ENCODE measurements at regions not wholly inside any gene's neighbourhood (a gene's known extent, or its start where the extent isn't known, plus 50 kb on each side); places are given as distances from the start of the nearest gene placed in this dataset.
"Not testable (repeated sequence)": the region's sequence is repeated elsewhere in the genome, so short reads cannot be mapped to it uniquely, and the experiment has no call there.

DNA sequence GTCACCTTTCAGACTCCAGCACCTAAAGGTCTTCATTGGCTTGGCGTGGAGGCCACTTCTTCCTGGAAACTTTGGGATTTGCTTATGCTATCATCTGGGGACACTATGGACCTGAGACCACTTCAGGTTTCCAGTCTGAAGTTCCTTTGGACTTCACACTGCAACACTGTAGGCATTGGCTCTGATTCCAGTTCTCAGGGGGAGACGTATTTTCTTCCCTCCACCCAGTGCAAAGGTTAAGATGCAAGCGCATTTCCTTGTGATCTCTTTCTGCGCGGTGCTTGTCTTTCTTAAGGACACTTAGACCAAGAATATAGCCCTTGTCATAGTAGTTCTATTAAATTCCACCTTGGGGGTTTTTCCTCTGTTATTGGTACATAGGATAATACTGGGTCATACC, 299.8 kb downstream of the TSHZ3 start:
- intact Hi-C loops (cut with micrococcal nuclease), result no loop called here

DNA sequence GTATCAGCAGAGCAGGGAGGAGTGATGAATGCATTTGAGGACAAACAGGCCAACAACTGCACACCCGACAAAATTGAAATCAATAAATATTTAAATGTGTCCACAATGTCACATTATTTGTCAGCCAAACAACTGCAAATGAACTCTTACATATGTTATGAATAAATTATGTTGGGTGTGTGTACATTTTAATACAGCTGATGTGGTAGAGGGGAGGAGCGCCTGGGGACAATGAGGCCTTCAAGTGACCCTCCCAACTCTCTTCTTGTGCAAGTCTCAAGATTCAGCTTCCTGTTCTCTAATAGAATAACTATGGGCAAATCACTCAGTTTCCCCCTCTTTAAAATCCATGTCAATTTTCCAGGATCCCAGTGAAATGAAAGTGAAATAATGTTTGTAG, 303.2 kb downstream of the TSHZ3 start:
- intact Hi-C loops (cut with micrococcal nuclease), result no loop called here

- intact Hi-C loops (cut with micrococcal nuclease), result no loop called here
Measured at GRCh38 chr19:31041461-31041860, 307.8 kb downstream of the TSHZ3 start.

GRCh38 chr19:31039151-31039550, 310.1 kb downstream of the TSHZ3 start:
- intact Hi-C loops (cut with micrococcal nuclease), result no loop called here

DNA sequence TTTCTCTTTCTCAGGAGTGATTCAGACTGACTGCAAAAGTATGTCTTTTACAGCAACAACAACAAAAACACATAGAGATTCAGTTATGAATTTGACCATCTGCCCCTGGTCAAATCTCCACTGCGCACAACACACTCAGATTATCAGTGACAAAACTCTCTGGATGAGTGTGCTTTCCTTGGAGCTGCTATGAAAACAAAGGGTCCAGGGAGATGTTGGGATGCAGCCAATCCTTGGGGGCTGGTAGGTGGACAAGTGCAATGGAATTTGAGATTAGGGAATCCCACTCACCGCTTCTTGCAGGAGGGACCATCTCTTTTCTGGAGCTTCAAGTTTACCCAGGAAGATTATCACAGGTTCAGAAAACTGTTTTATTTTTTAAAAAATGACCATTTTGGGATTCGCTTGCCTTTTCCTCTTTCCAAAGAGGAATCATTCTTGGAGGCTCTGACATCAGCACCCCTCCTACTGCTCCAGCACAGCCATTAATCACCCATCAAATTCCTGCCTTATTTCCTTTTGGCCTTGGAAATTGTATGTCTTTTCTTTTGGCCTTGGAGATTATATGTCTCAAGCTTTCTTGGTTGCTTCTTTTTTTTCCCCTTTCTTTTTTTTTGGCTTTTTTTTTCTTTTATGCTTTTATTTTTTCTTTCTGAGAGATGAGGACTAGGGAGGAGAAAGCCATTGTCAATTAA, 311.8 kb downstream of the TSHZ3 start:
- intact Hi-C loops (cut with micrococcal nuclease), result no loop called here

GRCh38 chr19:31031455-31031854, 317.8 kb downstream of the TSHZ3 start:
- intact Hi-C loops (cut with micrococcal nuclease), result not testable (repeated sequence)

DNA sequence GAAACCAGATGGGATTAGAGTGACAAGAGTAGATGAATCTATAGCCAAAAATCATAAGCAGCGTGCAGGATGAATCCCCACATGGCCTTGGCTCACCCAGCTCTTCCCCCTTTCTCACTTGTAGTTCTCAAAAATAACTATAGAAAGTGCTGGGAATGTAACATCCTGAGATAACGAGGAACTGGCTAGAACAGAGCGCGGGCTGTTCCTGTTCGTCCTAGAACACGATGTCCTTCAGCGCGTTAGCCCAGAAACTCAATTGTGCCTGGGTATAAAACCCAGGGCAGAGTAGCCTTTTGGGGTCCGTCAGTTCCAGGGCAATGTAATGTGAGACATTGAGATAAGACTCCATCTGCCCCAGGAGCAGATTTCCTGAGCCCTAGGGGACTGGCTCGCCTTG, 326.2 kb downstream of the TSHZ3 start:
- intact Hi-C loops (cut with micrococcal nuclease), result no loop called here

- intact Hi-C loops (cut with micrococcal nuclease), result no loop called here
Measured at GRCh38 chr19:31018936-31019335, 330.3 kb downstream of the TSHZ3 start.

GRCh38 chr19:31015778-31016177, 333.5 kb downstream of the TSHZ3 start:
- intact Hi-C loops (cut with micrococcal nuclease), result no loop called here

GRCh38 chr19:31014668-31015067, 334.6 kb downstream of the TSHZ3 start:
- intact Hi-C loops (cut with micrococcal nuclease), result no loop called here

DNA sequence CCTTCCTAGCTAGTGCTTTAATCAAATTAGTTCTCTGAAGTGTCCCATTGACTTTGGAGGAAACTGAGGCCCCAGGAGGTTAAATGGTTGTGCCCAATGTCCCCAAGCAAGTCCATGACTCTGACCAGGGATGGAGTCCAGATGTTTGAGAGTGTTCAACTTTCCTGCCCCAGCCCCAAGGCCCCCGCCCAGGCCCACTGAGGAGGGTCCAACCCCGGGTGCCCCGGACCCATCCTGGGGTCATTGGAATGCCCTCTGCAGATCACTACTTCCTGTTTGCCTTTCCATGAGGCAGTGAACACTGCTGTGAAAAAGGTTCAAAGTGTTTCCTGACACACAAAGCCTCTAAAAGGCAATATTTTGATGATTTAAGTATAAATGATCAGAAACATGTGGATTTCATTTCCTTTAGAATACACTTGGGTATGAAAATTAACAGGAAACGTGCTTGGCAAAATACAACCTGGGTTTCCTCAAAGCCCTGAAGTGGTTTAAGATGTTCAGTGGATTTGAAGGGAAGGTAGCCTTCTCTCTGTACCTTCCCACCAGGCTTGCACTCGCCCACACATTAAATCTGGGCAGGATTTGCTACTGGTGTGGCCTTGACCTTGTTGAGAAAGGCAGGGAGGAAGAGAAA, 335.7 kb downstream of the TSHZ3 start:
- intact Hi-C loops (cut with micrococcal nuclease), result no loop called here

GRCh38 chr19:31002518-31003244, 346.6 kb downstream of the TSHZ3 start:
- intact Hi-C loops (cut with micrococcal nuclease), result no loop called here

DNA sequence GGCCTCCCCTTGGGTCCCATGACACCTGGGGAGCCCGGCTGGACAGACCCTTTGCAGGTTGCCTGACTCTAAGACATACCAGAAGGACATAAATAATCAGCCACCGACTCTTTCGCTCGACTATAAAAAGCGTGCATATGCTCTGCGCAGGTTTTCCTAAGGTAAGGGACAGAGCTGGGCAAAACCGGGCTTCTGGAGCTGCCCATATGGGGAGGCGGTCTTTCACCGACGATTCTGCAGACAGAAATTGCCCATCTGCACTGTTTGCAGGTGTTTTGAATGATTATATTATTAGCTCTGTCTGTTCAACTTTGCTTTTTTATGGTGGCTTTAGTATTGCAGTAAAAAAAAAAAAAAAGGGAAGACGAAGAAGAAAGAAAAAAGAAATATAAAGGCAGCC, 347.2 kb downstream of the TSHZ3 start:
- intact Hi-C loops (cut with micrococcal nuclease), result no loop called here

DNA sequence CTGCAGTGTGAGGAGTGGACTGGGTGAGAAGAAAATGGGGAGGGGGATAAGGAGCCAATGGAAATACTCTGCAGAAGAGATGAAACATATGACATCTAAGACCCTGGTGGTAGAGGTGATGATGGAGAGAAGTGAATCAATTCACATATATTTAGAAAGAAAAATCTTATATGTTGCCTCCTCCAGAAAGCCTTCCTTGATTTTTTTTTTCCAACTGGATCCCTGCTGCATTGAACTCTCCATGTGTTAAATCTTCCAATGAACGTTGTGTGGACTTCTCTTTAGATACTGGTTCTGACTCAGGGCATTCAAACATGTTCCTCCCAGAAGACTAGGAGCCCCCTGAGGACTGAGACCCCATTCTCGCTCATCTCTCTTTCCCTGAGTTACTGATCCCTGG, 348.3 kb downstream of the TSHZ3 start:
- intact Hi-C loops (cut with micrococcal nuclease), result no loop called here

DNA sequence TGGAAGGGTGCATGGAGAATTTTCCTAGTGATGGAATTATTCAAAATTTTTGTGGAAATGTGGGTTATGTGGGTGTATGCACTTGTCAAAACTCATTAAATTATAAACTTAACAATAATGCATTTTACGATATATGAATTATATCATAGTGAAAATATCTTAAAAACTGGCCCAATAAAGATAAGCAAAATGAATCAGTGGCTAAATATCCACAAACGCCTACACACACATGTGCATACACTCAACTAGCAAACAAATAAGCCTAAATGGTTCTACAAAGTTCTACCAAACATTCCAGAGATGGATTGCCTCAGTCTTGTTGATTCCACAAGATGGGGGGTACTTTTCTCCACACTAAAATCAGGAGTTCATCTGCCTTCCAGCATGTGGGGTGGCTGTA, 349.5 kb downstream of the TSHZ3 start:
- intact Hi-C loops (cut with micrococcal nuclease), result no loop called here

DNA sequence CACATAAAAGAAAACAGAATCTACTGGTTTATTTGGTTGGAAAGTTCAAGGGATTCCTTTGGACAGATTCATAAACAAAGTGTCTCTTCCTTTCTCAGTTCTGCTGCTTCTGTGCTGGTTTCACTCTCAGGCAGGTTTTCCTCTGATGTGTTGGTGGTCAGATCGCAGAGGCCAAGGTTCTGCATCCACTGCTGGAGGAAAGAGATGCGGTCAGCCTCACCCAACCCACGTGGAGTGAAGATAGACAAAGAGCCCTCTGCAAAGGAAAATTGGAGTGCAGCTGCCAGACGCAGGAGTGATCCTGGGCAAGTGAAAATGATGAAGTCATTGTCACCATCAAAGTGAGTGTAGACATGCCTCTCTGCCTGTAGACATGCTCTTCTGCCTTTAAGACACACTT, 352.0 kb downstream of the TSHZ3 start:
- intact Hi-C loops (cut with micrococcal nuclease), result no loop called here

- intact Hi-C loops (cut with micrococcal nuclease), result no loop called here
Measured at GRCh38 chr19:30978639-30979038, 370.6 kb downstream of the TSHZ3 start.

GRCh38 chr19:30969591-30969990, 379.6 kb downstream of the TSHZ3 start:
- intact Hi-C loops (cut with micrococcal nuclease), result no loop called here

GRCh38 chr19:30968841-30969399, 380.3 kb downstream of the TSHZ3 start:
- intact Hi-C loops (cut with micrococcal nuclease), result no loop called here

DNA sequence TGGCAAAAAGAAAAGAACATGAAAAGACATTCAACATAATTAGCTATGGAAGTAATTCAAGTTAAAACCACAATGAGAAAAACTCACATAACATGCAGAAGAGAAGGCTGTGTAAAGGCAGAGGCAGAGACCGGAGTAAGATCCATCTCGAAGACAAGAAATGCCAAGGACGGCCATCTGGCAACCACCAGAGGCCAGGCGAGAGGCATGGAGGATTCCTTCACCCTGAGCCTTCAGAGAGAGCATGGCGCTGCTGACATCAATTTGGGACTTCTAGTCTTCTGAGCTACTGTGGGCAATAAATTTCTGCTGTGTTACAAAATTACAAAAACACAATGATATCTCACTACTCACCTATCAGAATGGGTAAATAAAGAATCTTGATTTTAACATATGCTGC, 381.0 kb downstream of the TSHZ3 start:
- intact Hi-C loops (cut with micrococcal nuclease), result no loop called here

GRCh38 chr19:30966486-30966885, 382.8 kb downstream of the TSHZ3 start:
- intact Hi-C loops (cut with micrococcal nuclease), result no loop called here

GRCh38 chr19:30959011-30959410, 390.2 kb downstream of the TSHZ3 start:
- intact Hi-C loops (cut with micrococcal nuclease), result no loop called here

All from T-helper 1 cell treated with Interleukin-12 subunit alpha and Interleukin-12 subunit beta and Interleukin-4 antibody, amounts not matched to agents 30 ng/mL and 1 ng/mL, for 36 hours (primary cell).